GM18868 (cell line): ENCODE measurements at regions not wholly inside any gene's neighbourhood (a gene's known extent, or its start where the extent isn't known, plus 50 kb on each side); places are given as distances from the start of the nearest gene placed in this dataset.
"Not testable (repeated sequence)": the region's sequence is repeated elsewhere in the genome, so short reads cannot be mapped to it uniquely, and the experiment has no call there.

Source experiments
- ATAC-seq: cut with Tn5 transposase; IDR thresholded peaks from one replicate; pipeline ENCODE4 v1.9.1; 2021; ENCODE audit warnings: mild to moderate bottlenecking, moderate library complexity; ENCODE audit not compliant: unreplicated experiment

DNA sequence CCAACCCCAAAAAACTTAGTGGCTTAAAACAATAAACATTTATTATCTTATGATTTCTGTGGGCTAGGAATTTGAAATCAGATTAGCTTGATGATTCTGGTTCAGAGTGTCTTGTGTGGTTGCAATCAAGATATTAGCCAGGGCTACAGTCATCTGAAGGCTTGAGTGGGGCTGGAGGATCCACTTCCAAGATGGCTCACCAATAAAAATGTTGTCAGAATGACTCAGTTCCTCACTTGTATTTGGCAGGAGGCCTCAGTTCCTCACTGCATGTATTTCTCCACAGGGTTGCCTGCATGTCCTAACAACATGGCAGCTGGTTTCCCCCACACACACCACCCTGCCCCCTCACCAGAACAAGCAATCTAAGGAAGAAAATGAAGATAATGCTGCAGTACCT lies 98.2 kb upstream of the NIPBL start:
- no peak for ATAC-seq

DNA sequence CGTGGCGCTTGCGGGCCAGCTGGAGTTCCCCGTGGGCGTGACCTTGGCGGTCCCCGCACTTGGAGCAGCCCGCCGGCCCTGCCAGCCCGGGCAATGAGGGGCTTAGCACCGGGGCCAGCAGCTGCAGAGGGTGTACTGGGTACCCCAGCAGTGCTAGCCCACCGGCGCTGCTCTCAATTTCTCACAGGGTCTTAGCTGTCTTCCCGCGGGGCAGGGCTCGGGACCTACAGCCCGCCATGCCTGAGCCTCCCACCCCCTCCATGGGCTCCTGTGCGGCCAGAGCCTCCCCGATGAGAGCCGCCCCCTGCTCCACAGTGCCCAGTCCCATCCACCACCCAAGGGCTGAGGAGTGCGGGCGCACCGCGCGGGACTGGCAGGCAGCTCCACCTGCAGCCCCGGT lies 94.0 kb upstream of the NIPBL start:
- not testable (repeated sequence) for ATAC-seq

DNA sequence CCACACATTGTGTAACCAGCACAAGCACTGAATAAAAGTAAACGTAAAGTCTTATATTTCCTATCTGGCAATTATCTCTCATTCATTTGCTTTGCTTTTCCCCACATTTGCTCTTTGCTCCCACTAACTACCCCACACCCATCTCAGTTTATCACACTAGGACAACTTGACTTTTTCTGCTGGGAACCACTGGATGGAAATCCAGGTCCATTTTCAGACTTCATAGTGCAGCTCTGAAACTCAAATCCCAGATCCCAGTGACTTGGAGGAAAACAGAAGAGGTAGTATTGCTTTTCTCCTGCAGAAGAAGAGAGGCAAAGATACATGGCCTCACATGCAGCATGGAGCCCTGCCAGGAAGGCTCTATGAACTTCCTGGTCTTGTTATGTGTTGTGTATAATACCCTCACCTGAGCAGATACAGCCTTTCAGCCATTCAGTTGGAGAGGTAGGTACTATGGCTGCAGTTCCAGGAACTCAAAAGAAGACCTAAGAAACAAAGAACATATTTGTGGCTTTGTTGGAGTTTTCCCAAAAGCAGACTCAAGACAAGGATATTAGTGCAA lies 90.0 kb upstream of the NIPBL start:
- no peak for ATAC-seq

DNA sequence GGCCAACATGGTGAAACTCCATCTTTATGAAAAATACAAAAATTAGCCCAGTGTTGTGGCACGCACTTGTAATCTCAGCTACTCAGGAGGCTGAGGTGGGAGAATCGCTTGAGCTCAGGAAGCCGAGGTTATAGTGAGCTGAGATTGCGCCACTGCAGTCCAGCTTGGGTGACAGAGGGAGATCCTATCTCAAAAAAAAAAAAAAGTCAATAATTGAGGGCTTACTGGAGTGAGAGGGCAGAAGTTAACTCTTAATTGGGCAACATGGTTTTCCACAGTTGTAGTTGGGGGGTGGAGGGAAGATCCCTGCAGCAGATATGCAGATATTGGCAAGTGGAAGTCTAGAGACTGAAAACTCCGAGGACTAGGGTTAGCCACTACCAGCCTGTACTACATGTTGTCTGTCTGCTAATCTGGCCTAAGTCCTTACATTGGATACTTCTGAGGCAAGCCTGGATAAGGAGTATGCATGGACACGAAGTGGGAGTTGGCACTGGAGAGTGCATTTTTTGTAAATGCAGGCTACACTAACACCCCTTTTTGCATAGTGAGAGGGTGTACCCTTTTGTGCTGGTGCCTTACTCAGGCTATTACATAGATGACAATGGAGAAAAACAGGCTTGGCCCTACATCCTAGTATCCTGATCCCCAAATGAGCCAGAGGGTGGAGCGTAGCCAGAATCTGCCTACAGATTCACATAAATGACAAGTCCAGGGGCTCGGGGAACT lies 89.0 kb upstream of the NIPBL start:
- no peak for ATAC-seq

DNA sequence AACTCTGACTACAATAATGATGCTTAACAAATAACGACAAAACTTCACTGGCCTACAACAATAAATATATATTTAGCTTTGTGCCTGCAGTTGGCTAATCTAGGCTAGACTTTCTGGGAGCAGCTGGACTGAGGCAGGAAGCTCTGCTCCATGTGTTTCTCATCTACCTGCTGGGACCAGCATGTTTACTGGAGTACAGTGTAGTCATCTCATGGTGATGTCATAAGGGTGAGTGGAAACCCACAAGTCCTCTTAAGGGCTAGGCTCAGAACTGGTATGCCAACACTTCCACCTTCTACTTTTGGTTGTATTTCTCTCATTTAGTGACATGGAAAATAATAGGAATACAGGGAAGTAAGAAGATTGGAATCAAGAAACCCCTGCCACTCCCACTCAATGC lies 85.7 kb upstream of the NIPBL start:
- no peak for ATAC-seq

DNA sequence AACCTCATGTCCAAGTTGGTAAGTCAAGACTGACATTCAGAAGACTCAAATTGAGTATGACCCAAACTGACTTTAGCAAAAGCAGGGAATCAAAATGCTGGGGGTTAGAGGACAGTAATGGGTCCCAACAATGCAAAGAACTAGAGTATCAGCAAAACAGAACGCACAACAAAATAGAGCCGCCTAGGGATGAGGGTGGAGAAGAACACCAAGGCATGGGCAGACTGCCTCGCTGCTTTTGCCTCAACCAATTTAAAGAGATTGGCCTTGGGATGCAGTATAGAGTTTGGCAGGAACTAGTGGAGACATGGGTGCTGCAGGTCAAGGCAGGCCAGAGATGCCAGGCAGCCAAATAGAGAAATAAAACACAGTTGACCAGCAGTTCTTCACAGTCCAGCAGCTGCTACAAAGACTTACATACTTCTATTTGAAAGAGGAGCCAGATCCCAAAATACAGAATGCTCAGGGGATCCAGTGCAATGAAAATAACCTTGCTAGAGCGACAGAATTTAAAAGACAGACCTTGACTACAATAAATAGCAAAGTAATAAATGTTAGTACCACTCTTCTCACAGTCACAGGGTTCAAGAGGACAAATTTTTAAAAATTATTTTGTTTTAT lies 83.9 kb upstream of the NIPBL start:
- ATAC-seq: no peak

DNA sequence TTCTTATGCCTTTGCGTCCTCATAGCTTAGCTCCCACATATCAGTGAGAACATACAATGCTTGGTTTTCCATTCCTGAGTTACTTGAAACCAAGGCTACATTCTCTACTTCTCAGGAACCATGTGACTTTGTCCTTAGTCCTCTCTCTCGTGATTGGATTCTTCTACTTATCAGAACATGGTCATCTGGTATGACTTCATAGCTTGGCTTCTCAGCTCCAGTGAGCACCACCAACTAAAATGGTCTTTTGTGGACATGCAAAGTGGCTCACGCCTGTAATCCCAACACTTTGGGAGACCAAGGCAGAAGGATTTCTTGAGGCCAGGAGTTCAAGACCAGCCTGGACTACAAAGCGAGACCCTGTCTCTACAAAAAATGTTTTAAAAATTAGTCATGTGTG lies 81.2 kb upstream of the NIPBL start:
- ATAC-seq: no peak

DNA sequence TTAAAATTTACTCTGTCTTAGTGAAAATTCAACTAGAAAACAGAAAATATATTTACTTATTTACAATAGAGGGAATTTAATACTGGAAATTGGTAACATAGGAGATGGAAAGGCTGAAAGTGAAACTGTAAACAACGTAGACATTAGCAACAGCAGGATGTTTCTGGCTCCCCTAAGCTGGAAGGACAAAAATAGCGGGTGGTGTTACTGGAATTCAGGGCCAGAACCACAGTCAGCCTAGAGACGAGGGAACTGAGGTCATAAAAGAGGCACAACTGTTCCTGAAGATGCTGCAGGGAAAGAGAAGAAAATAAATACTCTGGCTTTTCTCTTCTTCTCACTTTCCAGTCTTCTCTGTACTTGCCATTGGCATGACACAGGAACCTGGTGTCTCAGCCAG lies 80.4 kb upstream of the NIPBL start:
- no peak for ATAC-seq

DNA sequence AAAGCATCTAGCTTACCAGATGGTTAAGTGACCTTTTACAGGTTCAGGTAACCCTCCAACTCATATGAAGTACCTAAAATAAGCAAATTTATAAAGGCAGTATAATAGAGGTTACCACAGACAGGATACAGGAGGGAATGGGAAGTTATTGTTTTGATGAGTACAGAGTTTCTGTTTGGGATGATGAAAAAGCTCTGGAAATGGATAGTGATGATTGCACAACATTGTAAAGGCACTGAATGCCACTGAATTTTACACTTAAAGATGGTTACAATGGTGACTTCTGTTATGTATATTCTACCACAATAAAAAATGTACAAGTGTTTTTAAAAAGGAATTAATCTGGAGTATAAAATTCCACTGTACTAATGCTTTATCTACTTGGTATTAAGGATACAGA lies 75.0 kb upstream of the NIPBL start:
- ATAC-seq: no peak

DNA sequence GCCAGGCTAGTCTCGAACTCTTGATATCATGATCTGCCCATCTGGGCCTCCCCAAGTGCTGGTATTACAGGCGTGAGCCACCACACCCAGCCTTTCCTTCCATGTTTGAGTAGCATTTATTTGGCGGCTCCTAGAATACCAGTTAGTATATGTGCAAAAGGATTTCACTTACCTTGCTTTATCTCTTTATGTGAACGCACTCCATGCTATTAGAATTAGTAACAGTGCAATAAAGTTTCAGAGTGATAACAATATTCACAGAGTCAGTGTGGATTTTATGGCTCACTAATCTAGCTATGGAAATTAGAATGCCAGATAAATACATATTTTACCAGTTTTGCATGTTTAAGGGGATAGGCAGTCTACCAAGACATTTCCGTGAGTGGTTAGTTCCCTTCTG lies 74.4 kb upstream of the NIPBL start:
- no peak for ATAC-seq

DNA sequence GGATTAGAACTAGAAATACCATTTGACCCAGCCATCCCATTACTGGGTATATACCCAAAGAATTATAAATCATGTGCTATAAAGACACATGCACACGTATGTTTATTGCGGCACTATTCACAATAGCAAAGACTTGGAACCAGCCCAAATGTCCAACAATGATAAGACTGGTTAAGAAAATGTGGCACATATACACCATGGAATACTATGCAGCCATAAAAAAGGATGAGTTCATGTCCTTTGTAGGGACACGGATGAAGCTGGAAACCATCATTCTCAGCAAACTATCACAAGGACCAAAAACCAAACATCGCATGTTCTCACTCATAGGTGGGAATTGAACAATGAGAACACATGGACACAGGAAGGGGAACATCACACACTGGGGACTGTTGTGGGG lies 63.3 kb upstream of the NIPBL start:
- ATAC-seq: not testable (repeated sequence)

DNA sequence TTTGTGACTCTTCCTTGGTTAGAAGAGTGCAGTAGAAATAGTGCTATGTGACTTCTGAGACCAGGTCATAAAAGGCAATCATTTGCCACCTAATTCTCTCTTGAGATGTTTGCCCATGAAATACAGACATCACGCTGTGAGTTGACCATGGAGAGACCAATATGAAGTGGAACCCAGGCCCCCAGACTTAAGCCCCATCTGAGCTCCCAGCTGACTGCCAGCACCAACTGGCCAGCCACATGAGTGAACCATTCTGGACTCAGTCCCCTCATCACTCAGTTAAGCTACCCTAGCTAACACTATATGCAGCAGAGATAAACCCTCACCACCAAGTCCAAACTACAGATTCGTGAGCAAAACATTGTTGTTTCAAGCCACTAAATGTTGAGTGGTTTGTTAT lies 60.7 kb upstream of the NIPBL start:
- no peak for ATAC-seq

DNA sequence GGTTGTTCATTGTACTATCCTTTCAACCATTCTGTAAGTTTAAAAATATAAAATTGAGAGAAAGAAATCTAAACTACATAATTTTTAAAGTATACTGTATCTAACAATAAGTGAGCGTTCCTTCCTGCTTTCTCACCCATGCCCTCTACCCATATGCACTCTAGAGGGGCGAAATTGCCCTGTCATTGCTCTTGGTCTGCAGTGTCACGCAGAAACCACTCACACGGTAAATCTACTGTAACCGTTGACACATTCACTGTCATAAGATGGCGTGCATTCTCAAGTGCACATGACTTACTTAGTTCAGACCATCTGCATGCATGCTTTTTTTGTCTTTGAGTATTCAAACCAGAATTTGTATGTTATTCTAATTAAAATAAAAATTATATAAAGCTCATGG lies 55.7 kb upstream of the NIPBL start:
- no peak for ATAC-seq

DNA sequence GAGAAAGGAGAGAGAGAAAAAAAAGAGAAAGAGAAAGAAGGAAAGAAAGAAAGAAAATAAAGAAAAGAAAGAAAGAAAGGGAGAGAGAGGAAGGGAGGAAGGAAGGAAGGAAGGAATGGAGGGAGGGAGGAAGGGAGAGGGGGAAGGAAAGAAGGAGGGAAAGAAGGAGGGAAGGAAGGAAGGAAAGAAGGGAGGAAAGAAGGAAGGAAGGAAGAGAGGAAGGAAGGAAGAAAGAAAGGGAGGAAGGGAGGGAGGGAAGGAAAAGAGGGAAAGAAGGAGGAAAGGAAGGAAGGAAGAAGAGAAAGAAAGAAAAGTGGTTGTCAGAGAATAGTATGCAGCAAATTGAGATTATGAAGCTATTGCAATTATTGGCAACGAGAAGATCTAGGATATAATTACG lies 49.9 kb upstream of the NIPBL start:
- no peak for ATAC-seq
